A549 (cell line): ENCODE measurements at regions not wholly inside any gene's neighbourhood (a gene's known extent, or its start where the extent isn't known, plus 50 kb on each side); places are given as distances from the start of the nearest gene placed in this dataset.

Experiments used
- ATAC-seq, 2 experiments: fragments of 200-7000 bp in 1 of 2; fragments of >200 bp in 1 of 2; cut with Nextera tagmentation in 1 of 2; cut with Tn5 transposase in 1 of 2; 3 replicates each; pipeline versions ENCODE4 v1.8.0 to v1.9.1; 2018 to 2020; ENCODE audit warnings: mild to moderate bottlenecking in 1 of 2, moderate library complexity in 1 of 2
- CTCF ChIA-PET: fragments of 300-600 bp; sonication (Branson Sonifier 250); formaldehyde crosslinking; extraction: SDS; loops from one replicate; lab custom pipeline; 2021; ENCODE audit warnings: antibody characterized with exemption, inconsistent platforms; lab: Yijun Ruan, JAX
- POLR2A ChIA-PET: fragments of 350-600 bp; formaldehyde crosslinking; extraction: SDS; loops from one replicate; lab custom pipeline; 2021; ENCODE audit warnings: antibody characterized with exemption, inconsistent platforms; lab: Yijun Ruan, JAX
- DNase-seq, 2 experiments: peaks; one replicate each; pipeline versions ENCODE4 v3.0.0 to v3.0.0-alpha.2; 2011 to 2016; ENCODE audit warnings: low read depth in 1 of 2, low spot score in 1 of 2
- FAIRE-seq: peaks from 2 replicates; lab custom pipeline; 2011; peaks lifted over from hg19 to GRCh38; lab: Jason Lieb, UNC
- H3K27ac ChIP-seq, 2 experiments: fragments of >200 bp; sonication (Bioruptor Twin); formaldehyde crosslinking; 3 replicates each; pipeline ENCODE4 v1.5.1; 2016 to 2017
- H3K4me1 ChIP-seq: fragments of >200 bp; sonication (Bioruptor Twin); formaldehyde crosslinking; 3 replicates; pipeline ENCODE4 v1.6.1; 2016
- H3K4me2 ChIP-seq: fragments of >200 bp; sonication (Bioruptor Twin); formaldehyde crosslinking; 3 replicates; pipeline ENCODE4 v1.6.1; 2016
- H3K4me3 ChIP-seq: fragments of >200 bp; sonication (Bioruptor Twin); formaldehyde crosslinking; 3 replicates; pipeline ENCODE4 v1.5.1; 2016
- H3K9me3 ChIP-seq: fragments of >200 bp; sonication (Bioruptor Twin); formaldehyde crosslinking; 3 replicates; pipeline ENCODE4 v1.6.1; 2016
- CBX2 ChIP-seq: fragments of 200-600 bp; sonication (generic); IDR thresholded peaks from 2 replicates; pipeline ENCODE4 v1.6.1; 2016; ENCODE audit warnings: low read depth, mild to moderate bottlenecking, borderline replicate concordance
- CHD2 ChIP-seq: fragments of 150-350 bp; IDR thresholded peaks from 2 replicates; pipeline ENCODE4 v1.6.1; 2014; ENCODE audit warnings: low read length; ENCODE audit not compliant: partially characterized antibody
- CHD4 ChIP-seq: fragments of 200-600 bp; sonication (generic); IDR thresholded peaks from 2 replicates; pipeline ENCODE4 v1.6.1; 2016; ENCODE audit warnings: antibody characterized with exemption, mild to moderate bottlenecking, borderline replicate concordance
- CTCF ChIP-seq: fragments of >200 bp; sonication (Bioruptor Twin); formaldehyde crosslinking; IDR thresholded peaks from 3 replicates; pipeline ENCODE4 v1.5.1; 2016
- ESRRA ChIP-seq: fragments of 150-350 bp; IDR thresholded peaks from 2 replicates; pipeline ENCODE4 v1.6.1; 2014; ENCODE audit warnings: mild to moderate bottlenecking, low read length, borderline replicate concordance
- FOSL2 ChIP-seq, 2 experiments: fragments of 450-650 bp in 1 of 2; fragments of >200 bp in 1 of 2; sonication (Bioruptor Twin) in 1 of 2; formaldehyde crosslinking; IDR thresholded peaks; 2 replicates each; pipeline versions ENCODE4 v1.5.0 to v1.6.1; 2016 to 2020; ENCODE audit warnings: mild to moderate bottlenecking in 1 of 2, moderate library complexity in 1 of 2
- HES2 ChIP-seq: fragments of >200 bp; sonication (Bioruptor Twin); formaldehyde crosslinking; IDR thresholded peaks from 2 replicates; pipeline ENCODE4 v1.6.1; 2016
- HOXB5 ChIP-seq: fragments of 250-450 bp; sonication (Bioruptor Pico); IDR thresholded peaks from 2 replicates; pipeline ENCODE4 v1.5.0; 2020; ENCODE audit warnings: mild to moderate bottlenecking, moderate library complexity
- MAX ChIP-seq: IDR thresholded peaks from 2 replicates; pipeline ENCODE4 v1.6.1; 2012
- MYC ChIP-seq: IDR thresholded peaks from 2 replicates; pipeline ENCODE4 v1.6.1; 2012; ENCODE audit warnings: mild to moderate bottlenecking, inconsistent platforms, low read length, improper control_type of control experiment, borderline replicate concordance
- NFE2L2 ChIP-seq: fragments of 150-350 bp; conservative IDR thresholded peaks from 2 replicates; pipeline ENCODE4 v1.6.1; 2014; ENCODE audit warnings: low read length
- NR3C1 ChIP-seq: fragments of >200 bp; sonication (Bioruptor Twin); formaldehyde crosslinking; IDR thresholded peaks from 3 replicates; pipeline ENCODE4 v1.6.1; 2017
- PHF8 ChIP-seq: fragments of 200-600 bp; sonication (generic); IDR thresholded peaks from 2 replicates; pipeline ENCODE4 v1.6.1; 2016; ENCODE audit warnings: low read depth, mild to moderate bottlenecking, antibody characterized with exemption, moderate library complexity, borderline replicate concordance
- POLR2AphosphoS2 ChIP-seq: conservative IDR thresholded peaks from 2 replicates; pipeline ENCODE4 v1.6.1; 2012; ENCODE audit warnings: low read length, improper control_type of control experiment, inconsistent platforms
- RAD21 ChIP-seq, 2 experiments: fragments of >200 bp in 1 of 2; sonication (Bioruptor Twin) in 1 of 2; formaldehyde crosslinking in 1 of 2; IDR thresholded peaks in 1 of 2; conservative IDR thresholded peaks in 1 of 2; 2 replicates in 1 of 2; 3 replicates in 1 of 2; pipeline ENCODE4 v1.6.1; 2012 to 2018; ENCODE audit warnings: inconsistent platforms in 1 of 2
- RARB ChIP-seq: fragments of 250-450 bp; sonication (Bioruptor Pico); IDR thresholded peaks from 2 replicates; pipeline ENCODE4 v1.8.0; 2021; ENCODE audit warnings: mild to moderate bottlenecking, moderate library complexity
- SMC3 ChIP-seq: fragments of >200 bp; sonication (Bioruptor Twin); formaldehyde crosslinking; IDR thresholded peaks from 3 replicates; pipeline ENCODE4 v1.6.1; 2018; ENCODE audit warnings: inconsistent platforms
- TP53 ChIP-seq: fragments of 250-450 bp; sonication (Bioruptor Pico); IDR thresholded peaks from 2 replicates; pipeline ENCODE4 v1.5.0; 2021; ENCODE audit warnings: mild to moderate bottlenecking, moderate library complexity
- USF2 ChIP-seq: fragments of 450-650 bp; IDR thresholded peaks from 2 replicates; pipeline ENCODE4 v1.6.1; 2014; ENCODE audit warnings: antibody characterized with exemption
- ZSCAN20 ChIP-seq: fragments of 250-450 bp; sonication (Bioruptor Pico); IDR thresholded peaks from 2 replicates; pipeline ENCODE4 v1.8.0; 2022; ENCODE audit warnings: mild to moderate bottlenecking, moderate library complexity
- WGBS: methylation state at CpG from one replicate; pipeline ENCODE4 v1.1.6; 2017; ENCODE audit errors: missing lambda C conversion rate; 5-methylcytosine and 5-hydroxymethylcytosine counted together

GRCh38 chr5:1681955-1682354, 117.7 kb downstream of the MRPL36 start:
- ChIA-PET CTCF (no interaction called here), POLR2A (no interaction called here)
- Histone ChIP-seq H3K9me3 (peaks cover 12% of the 10 kb centered on the region), H3K4me1 (no peaks in the 10 kb centered on the region), H3K4me3 (no peak overlapping the region), H3K4me2 (no peak overlapping the region), H3K27ac (no peak overlapping the region)
- WGBS: 9% methylated on average over 7 of the region's 7 CpGs
- no peak for FAIRE-seq
- TF ChIP-seq POLR2AphosphoS2 (no peak), USF2 (no peak), RARB (no peak), SMC3 (no peak), TP53 (no peak), HES2 (no peak), PHF8 (no peak), MYC (no peak), RAD21 (conservative IDR thresholded peaks at IDR 0.05 in 1 of 2, IDR thresholded peaks at IDR 0.05 in 1 of 2) (no peak), ZSCAN20 (CRISPR knock-in tag) (no peak), ESRRA (no peak), NR3C1 (no peak), FOSL2 (IDR thresholded peaks at IDR 0.05) (no peak), FOSL2 (CRISPR knock-in tag; IDR thresholded peaks at IDR 0.05) (no peak), MAX (no peak), CHD2 (no peak), HOXB5 (CRISPR knock-in tag) (no peak), CHD4 (no peak), NFE2L2 (no peak)
- no peak for DNase-seq
- ATAC-seq: peak in 1 of 2 experiments; percentile 63; a peak in 3 of 6 replicates

- FAIRE-seq (no peak), ATAC-seq (peak in 1 of 2 experiments; percentile 21; a peak in 1 of 6 replicates), DNase-seq (no peak)
- H3K9me3 ChIP-seq: peaks cover 2% of the 10 kb centered on the region; the same call in 1 of the 3 replicates
- no peak overlapping the region for H3K27ac ChIP-seq
- no peaks in the 10 kb centered on the region for H3K4me1 ChIP-seq
- CTCF ChIA-PET: interaction anchor here (0.7 kb wide), 1 partner anchor 20 kb away, joined by 6 read pairs; no protein-coding TSS in a partner anchor
- 44% methylated on average over 24 of the region's 25 CpGs for WGBS
- H3K4me3 ChIP-seq: no peak overlapping the region
- H3K4me2 ChIP-seq: no peak overlapping the region
- POLR2A ChIA-PET: no interaction called here
- no peak for TF ChIP-seq CTCF
- TF ChIP-seq USF2: no peak
- TF ChIP-seq CHD2: no peak
- no peak for TF ChIP-seq ESRRA
- TF ChIP-seq HOXB5 (CRISPR knock-in tag): no peak
- no peak for TF ChIP-seq CBX2
Observed at GRCh38 chr5:1673042-1673677, 126.5 kb downstream of the MRPL36 start.
